ENCODE measurements at regions not wholly inside any gene's neighbourhood (a gene's known extent, or its start where the extent isn't known, plus 50 kb on each side); places are given as distances from the start of the nearest gene placed in this dataset.

DNA sequence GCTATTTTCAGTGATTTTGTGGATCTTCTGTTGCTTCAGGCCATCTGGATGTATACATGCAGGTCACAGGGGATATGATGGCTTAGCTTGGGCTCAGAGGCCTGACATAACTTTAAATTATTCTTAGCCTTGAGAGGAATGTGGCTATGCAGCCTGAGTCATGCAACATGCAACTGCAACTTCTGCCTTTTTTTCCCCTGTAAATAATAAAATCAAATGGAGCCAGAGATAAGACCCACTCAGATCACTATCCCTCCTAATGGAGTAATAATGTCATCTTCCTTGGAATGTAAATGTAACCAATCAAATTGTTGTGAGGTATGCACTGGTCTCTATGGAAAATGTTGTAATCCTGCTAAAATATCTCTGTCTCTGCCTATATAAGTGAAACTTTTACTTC, 54.9 kb downstream of the MAGEB17 start:
- no peaks in the 10 kb centered on the region for H3K4me1 Mint-ChIP-seq (ENCODE audit: low read depth)
- H3K9me3 Mint-ChIP-seq: no peaks in the 10 kb centered on the region
- H3K27ac Mint-ChIP-seq: no peak overlapping the region
- no peaks in the 10 kb centered on the region for H3K27me3 Mint-ChIP-seq (ENCODE audit: low read depth)
- H3K4me3 Mint-ChIP-seq: no peak overlapping the region
- no peaks in the 10 kb centered on the region for H3K36me3 Mint-ChIP-seq (ENCODE audit: low read depth)

DNA sequence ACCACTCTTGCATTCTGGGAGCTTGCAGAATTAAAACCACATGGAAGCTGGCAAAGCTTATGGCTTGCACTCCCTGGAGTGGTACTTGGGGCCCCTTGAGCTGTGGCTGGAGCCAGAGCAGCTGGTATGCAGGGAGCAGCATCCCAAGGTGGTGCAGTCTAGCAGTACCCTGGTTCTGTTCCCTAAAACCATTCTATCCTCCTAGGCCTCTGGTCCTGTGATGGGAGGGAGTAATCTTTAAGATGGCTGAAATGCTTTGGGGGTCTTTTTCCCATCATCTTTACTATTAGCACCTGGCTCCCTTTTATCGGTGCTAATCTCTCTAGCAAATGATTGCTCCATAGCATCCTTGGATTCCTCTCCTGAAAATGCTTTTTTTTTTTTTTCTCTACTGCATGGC, 56.1 kb downstream of the MAGEB17 start:
- Mint-ChIP-seq H3K27ac (no peak overlapping the region), H3K4me1 (ENCODE audit: low read depth) (no peaks in the 10 kb centered on the region), H3K27me3 (ENCODE audit: low read depth) (no peaks in the 10 kb centered on the region), H3K4me3 (no peak overlapping the region), H3K9me3 (no peaks in the 10 kb centered on the region), H3K36me3 (ENCODE audit: low read depth) (no peaks in the 10 kb centered on the region)

DNA sequence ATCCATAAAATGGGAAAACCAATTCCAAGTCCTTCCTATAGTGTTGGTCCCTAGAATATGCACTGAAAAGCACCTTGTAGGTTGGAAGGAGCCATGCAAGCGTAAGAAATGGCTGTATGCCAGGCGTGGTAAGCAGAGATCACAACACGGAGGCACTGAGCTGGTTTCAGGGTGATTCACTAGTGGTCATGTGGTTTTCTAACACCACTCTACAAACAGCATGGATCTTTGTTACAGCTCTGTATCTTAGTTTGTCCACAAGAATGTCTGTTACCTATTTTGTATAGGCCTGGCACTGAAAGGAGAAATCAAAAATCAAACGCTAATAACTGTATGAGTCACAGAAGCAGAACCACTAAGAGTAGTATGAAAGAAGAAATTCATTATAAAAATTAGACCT, 71.9 kb downstream of the MAGEB17 start:
- H3K27me3 Mint-ChIP-seq (ENCODE audit: low read depth): no peaks in the 10 kb centered on the region
- H3K9me3 Mint-ChIP-seq: no peaks in the 10 kb centered on the region
- H3K27ac Mint-ChIP-seq: no peak overlapping the region

DNA sequence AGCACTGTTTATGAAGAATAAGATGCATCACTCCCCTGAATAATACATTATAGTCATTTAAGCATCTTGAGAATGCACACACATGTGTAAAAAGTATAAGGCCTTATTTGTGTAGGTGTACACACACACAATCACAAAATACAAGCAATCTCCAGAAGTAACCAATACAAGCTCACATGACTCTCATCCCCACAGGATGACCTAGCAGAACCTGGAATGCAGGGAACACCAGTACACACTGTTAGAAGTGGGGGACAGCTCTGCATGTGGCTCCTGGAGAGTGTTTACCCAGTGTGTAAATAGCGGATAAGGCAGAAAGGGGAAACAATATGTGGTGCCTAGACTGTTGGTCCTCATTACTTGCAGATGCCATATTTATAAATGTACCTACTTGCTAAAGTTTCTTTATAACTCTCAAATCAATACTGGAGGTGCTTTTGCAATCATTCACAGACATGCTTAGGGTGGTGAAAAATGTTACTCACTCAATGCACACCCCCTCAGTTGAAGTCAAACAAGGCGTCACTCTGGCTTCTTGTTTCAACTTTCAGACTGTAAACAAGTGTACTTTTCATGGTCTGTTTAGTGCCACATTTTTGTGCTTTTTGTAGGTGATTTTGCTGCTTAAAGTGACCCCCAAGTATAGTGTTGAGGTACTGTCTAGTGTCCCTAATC, 73.1 kb downstream of the MAGEB17 start:
- Mint-ChIP-seq H3K4me3 (no peak overlapping the region), H3K27me3 (ENCODE audit: low read depth) (no peaks in the 10 kb centered on the region), H3K36me3 (ENCODE audit: low read depth) (no peaks in the 10 kb centered on the region), H3K4me1 (ENCODE audit: low read depth) (no peaks in the 10 kb centered on the region), H3K9me3 (no peaks in the 10 kb centered on the region), H3K27ac (no peak overlapping the region)

More for the DNA sequence above, 71.9 kb downstream of the MAGEB17 start:
- Mint-ChIP-seq H3K36me3 (ENCODE audit: low read depth) (no peaks in the 10 kb centered on the region), H3K4me3 (no peak overlapping the region), H3K4me1 (ENCODE audit: low read depth) (no peaks in the 10 kb centered on the region)

DNA sequence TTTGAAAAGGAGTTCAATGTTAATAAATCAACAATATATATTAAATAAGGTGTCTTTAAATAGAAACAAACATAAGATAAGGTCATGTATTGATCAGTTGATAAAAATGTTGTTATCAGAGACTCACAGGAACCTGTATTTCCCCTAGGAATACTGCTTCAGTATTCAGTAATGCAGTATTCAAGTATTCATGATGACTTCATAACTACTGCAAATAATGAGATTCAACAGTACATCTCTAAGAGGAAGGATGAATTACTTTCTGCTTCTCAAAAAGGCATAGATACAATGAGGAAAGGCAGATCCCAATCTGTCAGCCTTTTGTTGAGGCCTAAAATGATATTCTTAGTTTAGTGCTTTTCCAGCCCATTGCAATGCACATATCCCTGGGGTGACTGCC, 73.7 kb downstream of the MAGEB17 start:
- H3K27me3 Mint-ChIP-seq (ENCODE audit: low read depth): no peaks in the 10 kb centered on the region
- no peak overlapping the region for H3K27ac Mint-ChIP-seq
- no peaks in the 10 kb centered on the region for H3K36me3 Mint-ChIP-seq (ENCODE audit: low read depth)
- H3K9me3 Mint-ChIP-seq: no peaks in the 10 kb centered on the region
- no peaks in the 10 kb centered on the region for H3K4me1 Mint-ChIP-seq (ENCODE audit: low read depth)
- H3K4me3 Mint-ChIP-seq: no peak overlapping the region

DNA sequence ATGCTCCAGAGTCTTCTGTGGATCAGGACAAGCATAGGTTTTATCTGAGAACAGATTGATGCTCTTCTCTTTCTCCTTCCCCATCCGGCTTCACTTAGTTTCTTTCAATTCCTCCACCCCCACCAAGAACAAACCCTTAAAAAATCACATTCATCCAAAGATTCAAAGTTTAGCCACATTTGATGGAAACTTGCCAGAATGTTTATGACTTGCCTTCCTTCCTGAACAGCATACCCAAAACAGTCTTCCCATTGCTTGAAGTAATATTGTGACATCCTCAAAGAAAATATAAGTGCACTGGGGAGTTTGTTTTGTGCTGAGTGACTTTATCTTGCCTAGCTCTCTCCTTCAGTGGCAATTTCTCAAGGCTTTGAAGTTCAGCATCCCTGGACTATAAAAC, 83.0 kb downstream of the MAGEB17 start:
- H3K4me3 Mint-ChIP-seq: no peak overlapping the region
- no peak overlapping the region for H3K27ac Mint-ChIP-seq
- no peaks in the 10 kb centered on the region for H3K27me3 Mint-ChIP-seq (ENCODE audit: low read depth)
- no peaks in the 10 kb centered on the region for H3K4me1 Mint-ChIP-seq (ENCODE audit: low read depth)
- no peaks in the 10 kb centered on the region for H3K36me3 Mint-ChIP-seq (ENCODE audit: low read depth)
- no peaks in the 10 kb centered on the region for H3K9me3 Mint-ChIP-seq

DNA sequence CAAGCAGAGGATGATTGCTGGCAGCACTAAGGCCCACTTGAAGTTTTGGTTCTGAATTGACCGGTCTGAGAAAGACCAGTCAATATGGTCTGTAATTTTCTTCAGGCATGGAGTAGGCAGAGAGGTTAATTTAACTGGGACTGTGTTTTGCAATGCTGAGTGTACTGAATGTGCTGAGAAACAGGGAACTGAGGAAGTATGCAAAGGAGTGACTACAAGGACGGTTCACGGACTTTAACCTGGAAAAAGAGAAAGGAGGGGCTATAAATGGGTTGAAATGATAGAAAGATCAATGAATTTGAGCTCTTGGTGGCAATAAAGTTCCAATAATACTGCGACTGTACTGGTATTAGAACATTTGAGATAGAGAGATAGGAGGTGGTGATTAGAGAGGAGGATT, 84.5 kb downstream of the MAGEB17 start:
- Mint-ChIP-seq H3K27me3 (ENCODE audit: low read depth) (no peaks in the 10 kb centered on the region), H3K4me3 (no peak overlapping the region)

DNA sequence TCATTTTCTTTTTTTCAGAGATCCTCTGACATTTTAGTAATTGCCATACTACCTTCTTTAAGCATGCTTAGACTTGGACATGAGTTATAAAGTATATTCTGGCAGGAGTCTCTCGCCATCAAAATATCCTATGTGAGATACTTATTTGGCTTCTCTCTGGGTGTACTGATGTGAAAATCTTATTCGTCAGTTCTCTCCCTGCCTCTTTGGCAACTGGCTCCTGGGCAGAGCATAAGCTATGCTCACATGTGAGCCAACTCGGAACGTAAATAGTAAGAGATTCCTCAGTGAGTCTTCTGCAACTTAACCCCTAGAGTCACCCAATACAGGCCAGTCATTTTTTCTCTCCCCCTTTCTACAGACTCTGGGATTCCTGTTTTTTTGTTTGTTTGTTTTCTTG, 91.6 kb downstream of the MAGEB17 start:
- Mint-ChIP-seq H3K36me3 (ENCODE audit: low read depth) (no peaks in the 10 kb centered on the region), H3K27me3 (ENCODE audit: low read depth) (no peaks in the 10 kb centered on the region), H3K4me1 (ENCODE audit: low read depth) (no peaks in the 10 kb centered on the region), H3K9me3 (no peaks in the 10 kb centered on the region), H3K4me3 (no peak overlapping the region), H3K27ac (no peak overlapping the region)

More for the DNA sequence above, 84.5 kb downstream of the MAGEB17 start:
- H3K27ac Mint-ChIP-seq: no peak overlapping the region
- H3K4me1 Mint-ChIP-seq (ENCODE audit: low read depth): no peaks in the 10 kb centered on the region
- H3K9me3 Mint-ChIP-seq: no peaks in the 10 kb centered on the region
- no peaks in the 10 kb centered on the region for H3K36me3 Mint-ChIP-seq (ENCODE audit: low read depth)

DNA sequence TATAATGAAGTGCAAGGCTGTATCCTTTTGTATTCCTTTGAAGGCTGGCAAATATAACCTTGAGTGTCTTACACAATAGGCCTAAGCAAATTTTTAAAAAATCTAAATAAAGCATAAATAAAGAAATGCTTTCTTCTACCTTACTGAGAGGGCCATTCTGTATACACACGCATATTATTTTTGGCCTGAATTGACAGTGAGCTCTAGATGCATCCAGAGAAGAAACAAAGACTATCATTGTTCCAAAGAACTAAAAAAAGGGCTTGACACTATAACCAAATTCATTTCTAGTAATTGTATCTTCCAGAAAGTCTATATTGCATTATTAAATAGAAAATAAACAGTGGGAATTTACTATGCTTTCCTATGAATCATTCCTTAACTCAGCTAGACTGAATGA, 100.2 kb downstream of the MAGEB17 start:
- Mint-ChIP-seq H3K4me1 (ENCODE audit: low read depth) (no peaks in the 10 kb centered on the region), H3K27ac (no peak overlapping the region), H3K36me3 (ENCODE audit: low read depth) (no peaks in the 10 kb centered on the region), H3K9me3 (no peaks in the 10 kb centered on the region), H3K27me3 (ENCODE audit: low read depth) (no peaks in the 10 kb centered on the region), H3K4me3 (no peak overlapping the region)

DNA sequence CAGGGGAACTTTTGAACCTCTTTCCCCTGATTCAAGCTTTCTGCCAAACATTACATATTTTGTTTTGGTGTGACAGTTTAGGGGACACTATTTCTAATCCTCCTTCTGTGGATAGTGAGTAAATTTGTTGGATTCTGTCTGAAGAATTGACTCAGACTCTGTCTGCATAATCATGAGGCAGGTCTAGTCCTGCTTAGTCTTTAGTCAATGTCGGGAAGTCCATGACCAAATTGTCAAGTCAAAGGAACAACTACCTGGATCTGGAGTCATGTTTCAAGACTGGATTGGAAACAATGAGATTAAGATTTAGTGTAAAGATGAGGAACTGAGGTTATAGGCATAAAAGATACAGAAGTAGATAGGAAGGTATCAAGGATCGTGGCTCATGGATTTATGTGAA, 100.9 kb downstream of the MAGEB17 start:
- H3K27me3 Mint-ChIP-seq (ENCODE audit: low read depth): no peaks in the 10 kb centered on the region
- no peaks in the 10 kb centered on the region for H3K36me3 Mint-ChIP-seq (ENCODE audit: low read depth)
- H3K4me1 Mint-ChIP-seq (ENCODE audit: low read depth): no peaks in the 10 kb centered on the region
- no peak overlapping the region for H3K4me3 Mint-ChIP-seq
- H3K27ac Mint-ChIP-seq: no peak overlapping the region
- no peaks in the 10 kb centered on the region for H3K9me3 Mint-ChIP-seq

DNA sequence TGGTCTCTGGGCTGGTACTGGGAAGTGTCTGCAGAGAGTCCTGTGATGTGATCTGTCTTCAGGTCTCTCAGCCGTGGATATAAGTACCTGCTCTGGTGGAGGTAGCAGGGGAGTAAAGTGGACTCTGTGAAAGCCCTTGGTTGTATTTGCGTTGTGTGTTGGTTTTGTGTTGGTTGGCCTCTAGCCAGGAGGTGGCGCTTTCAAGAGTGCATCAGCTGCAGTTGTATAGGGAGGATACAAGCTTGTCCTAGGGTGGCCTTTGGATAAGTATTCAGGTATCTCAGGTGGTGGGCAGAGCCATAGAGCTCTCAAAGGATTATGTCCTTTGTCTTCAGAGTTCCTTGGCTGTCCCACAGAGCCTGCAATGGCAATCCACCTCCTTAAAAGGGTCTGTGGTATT, 111.6 kb downstream of the MAGEB17 start:
- no peaks in the 10 kb centered on the region for H3K27me3 Mint-ChIP-seq (ENCODE audit: low read depth)
- no peak overlapping the region for H3K4me3 Mint-ChIP-seq
- H3K27ac Mint-ChIP-seq: no peak overlapping the region
- no peaks in the 10 kb centered on the region for H3K36me3 Mint-ChIP-seq (ENCODE audit: low read depth)
- no peaks in the 10 kb centered on the region for H3K4me1 Mint-ChIP-seq (ENCODE audit: low read depth)
- H3K9me3 Mint-ChIP-seq: no peaks in the 10 kb centered on the region

DNA sequence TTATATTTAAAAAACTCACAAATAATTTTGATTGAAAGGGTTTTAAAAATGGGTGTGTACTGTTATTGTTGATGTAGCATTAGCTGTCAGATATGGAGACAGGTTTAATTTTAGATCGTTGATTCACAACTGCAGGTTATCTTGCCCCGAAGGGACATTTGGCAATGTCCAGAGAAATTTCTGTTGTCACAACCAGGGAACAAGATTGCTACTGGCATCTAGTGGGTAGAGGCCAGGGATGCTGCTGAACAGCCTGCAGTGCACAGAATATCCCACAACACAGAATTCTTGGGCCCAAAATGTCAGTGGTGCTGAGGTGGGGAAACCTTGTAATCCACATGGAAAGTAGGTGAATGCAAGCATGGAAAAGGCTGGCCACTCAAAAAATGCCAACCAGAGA, 114.9 kb downstream of the MAGEB17 start:
- no peak overlapping the region for H3K4me3 Mint-ChIP-seq
- no peak overlapping the region for H3K27ac Mint-ChIP-seq
- no peaks in the 10 kb centered on the region for H3K4me1 Mint-ChIP-seq (ENCODE audit: low read depth)
- no peaks in the 10 kb centered on the region for H3K27me3 Mint-ChIP-seq (ENCODE audit: low read depth)
- H3K36me3 Mint-ChIP-seq (ENCODE audit: low read depth): no peaks in the 10 kb centered on the region
- H3K9me3 Mint-ChIP-seq: no peaks in the 10 kb centered on the region

DNA sequence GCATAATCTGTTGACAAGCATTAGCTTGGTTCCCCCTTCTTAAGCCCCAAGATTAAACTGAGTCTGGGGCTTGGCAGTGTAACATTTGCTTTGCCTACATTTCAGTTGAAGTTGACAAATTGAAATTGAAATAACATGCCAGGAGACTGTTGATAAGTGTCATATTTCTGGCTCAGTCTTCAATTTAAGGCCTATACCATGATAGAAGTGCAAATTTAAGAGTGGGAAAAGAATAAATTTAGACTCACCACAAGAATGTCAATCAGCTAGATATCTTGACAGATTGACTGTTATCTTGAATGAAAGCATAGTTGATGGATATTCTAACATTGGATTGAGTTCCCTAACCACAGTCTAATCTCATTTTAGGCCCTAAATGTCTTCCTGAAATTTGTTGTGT, 117.6 kb downstream of the MAGEB17 start:
- Mint-ChIP-seq H3K36me3 (ENCODE audit: low read depth) (no peaks in the 10 kb centered on the region), H3K27ac (no peak overlapping the region), H3K4me3 (no peak overlapping the region), H3K4me1 (ENCODE audit: low read depth) (no peaks in the 10 kb centered on the region), H3K27me3 (ENCODE audit: low read depth) (no peaks in the 10 kb centered on the region), H3K9me3 (no peaks in the 10 kb centered on the region)

DNA sequence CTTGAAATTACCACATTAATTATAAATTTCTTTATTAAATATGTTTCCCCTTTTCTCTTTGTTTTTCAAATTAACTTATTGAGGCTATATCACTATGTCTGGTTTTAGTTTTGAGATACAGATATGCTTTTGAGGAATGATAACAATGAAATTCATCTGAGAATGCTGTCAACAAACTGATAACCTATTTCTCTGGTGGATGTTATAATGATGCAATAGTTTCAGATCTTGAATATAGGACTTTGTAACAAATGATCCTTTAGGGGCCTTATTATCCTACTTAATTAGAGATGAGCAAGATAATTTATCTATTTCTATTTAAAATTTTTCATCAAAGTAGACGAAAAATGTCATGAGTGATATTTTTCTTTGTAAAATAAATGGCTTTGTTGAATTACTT, 123.7 kb downstream of the MAGEB17 start:
- Mint-ChIP-seq H3K27me3 (ENCODE audit: low read depth) (peaks cover 4% of the 10 kb centered on the region), H3K9me3 (no peaks in the 10 kb centered on the region), H3K36me3 (ENCODE audit: low read depth) (no peaks in the 10 kb centered on the region), H3K4me1 (ENCODE audit: low read depth) (no peaks in the 10 kb centered on the region), H3K4me3 (no peak overlapping the region), H3K27ac (no peak overlapping the region)

DNA sequence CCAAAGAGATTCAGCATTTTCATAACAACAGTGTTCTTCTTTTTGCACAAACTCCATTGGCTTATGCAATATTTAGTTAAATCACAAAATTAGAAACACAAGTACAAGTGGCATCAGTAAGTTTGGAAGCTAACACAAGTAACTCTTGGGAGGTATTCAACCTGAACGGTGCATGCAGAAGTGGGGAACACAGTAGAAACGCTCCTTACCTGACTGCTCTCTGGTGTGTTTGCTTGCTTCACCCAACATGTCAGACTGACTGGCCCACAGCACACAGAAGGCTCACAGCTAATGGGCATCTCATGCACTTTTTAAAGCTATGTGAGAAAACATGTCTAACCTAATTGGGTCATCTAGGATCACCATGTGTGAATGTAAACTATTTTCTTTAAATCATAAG, 133.6 kb downstream of the MAGEB17 start:
- Mint-ChIP-seq H3K27ac (no peak overlapping the region), H3K36me3 (ENCODE audit: low read depth) (no peaks in the 10 kb centered on the region), H3K27me3 (ENCODE audit: low read depth) (no peaks in the 10 kb centered on the region), H3K9me3 (no peaks in the 10 kb centered on the region), H3K4me3 (no peak overlapping the region), H3K4me1 (ENCODE audit: low read depth) (no peaks in the 10 kb centered on the region)

DNA sequence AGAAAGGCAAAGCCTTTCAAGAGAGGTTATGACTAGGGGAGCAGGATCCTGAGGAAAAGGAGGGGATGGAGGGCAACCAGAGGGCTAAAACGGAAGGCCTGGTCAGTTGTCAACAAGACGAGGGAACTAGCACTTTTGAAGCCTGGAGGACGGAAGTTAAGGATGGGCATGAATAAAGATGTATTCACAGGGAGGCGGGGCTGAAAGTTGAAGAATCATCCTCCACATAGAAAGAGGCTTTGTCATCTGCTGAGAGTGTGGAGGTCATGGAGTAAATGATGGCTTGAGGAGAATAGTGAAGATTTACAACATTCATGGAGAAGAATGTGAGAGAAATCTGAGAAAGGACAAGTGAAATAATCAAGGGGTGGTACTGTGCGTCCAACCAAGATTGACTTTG, 137.5 kb downstream of the MAGEB17 start:
- Mint-ChIP-seq H3K27me3 (ENCODE audit: low read depth) (peaks cover 3% of the 10 kb centered on the region), H3K36me3 (ENCODE audit: low read depth) (no peaks in the 10 kb centered on the region), H3K4me1 (ENCODE audit: low read depth) (no peaks in the 10 kb centered on the region), H3K9me3 (no peaks in the 10 kb centered on the region), H3K27ac (no peak overlapping the region), H3K4me3 (no peak overlapping the region)
